GM19467 (cell line): ENCODE measurements at regions not wholly inside any gene's neighbourhood (a gene's known extent, or its start where the extent isn't known, plus 50 kb on each side); places are given as distances from the start of the nearest gene placed in this dataset.
"Not testable (repeated sequence)": the region's sequence is repeated elsewhere in the genome, so short reads cannot be mapped to it uniquely, and the experiment has no call there.

Experiments used
- ATAC-seq: cut with Tn5 transposase; IDR thresholded peaks from one replicate; pipeline ENCODE4 v1.9.1; 2021; ENCODE audit warnings: mild to moderate bottlenecking, moderate library complexity; ENCODE audit not compliant: unreplicated experiment

DNA sequence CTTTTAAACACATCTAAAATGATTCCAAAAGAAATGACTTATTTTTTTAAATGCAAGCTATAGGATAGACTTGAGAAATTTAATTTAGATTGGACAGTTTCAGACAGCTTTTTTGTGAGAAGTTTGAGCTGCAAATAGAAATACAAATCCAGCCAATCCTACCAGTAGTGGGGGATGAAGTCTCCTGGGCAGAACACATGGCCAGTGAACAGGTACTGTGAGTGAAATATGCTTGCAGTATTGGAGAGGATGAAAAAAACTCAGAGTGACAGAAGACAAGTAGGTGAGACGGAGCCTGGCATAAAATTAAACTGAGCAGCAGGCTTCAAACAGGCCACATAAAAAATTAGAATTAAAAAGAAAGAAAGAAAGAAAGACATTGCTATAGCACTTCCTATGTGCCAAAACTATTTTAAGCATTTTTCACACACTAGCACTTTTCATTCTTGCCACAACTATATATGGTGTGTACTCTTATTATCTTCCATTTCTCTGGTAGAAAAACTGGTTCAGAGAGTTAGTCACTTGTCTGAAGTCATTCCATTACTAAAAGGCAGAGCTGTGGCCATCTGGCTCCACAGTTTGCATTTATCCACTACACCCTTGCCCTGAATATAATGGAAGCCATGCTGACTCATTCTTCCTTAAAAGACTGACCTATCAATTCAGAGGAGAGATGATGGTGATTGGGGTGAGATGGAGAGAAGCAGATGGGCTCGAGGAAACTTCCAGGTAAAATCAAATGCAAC is 310.2 kb upstream of the CTNND2 start:
- ATAC-seq = no peak

DNA sequence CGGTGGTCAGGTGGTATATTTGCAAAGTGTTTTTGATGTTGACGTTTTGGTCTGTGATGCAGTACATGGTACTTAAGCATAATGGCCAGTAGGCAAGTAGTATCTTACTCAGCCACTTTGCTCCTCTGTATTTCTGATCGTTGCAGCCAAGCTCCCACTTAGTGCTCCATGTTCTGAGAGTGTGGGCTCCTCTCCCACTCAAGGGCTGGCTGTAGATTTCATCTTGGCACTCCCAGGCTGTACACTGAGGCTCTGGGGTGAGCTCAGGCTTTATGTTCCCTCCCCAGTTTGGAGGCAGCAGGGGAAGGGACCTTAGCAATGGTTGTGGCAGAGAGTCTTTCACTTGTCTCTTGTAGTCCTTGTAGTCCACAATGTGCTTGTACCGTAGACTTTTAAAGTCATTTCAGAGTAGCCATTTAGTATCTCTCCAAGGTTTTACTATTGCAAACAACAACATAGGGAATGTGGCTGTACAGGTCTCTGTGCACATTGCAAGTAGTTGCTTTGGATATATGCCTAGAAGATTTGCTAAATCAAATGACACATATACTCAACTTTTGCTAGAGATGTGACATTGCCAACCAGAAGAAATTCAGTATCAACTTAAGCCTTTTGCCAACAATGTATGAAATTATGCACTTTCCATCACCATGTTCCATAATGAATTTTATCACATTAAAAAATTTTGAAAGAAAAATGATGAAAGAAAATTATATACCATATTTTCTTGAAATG is 304.3 kb upstream of the CTNND2 start:
- no peak for ATAC-seq

DNA sequence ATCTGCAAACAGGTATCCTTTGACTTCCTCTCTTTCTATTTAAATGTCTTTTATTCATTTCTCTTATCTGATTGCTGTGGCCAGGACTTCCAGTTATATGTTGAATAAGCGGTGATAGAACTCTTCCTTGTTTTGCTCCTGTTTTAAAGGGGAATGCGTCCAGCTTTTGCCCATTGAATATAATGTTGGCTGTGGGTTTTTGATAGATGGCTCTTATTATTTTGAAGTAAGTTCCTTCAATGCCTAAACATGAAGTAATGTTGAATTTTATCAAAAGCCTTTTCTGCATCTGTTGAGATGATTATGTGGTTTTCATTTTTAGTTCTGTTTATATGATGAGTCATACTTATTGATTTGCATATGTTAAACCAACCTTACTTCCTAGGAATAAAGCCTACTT is 300.5 kb upstream of the CTNND2 start:
- ATAC-seq = no peak

DNA sequence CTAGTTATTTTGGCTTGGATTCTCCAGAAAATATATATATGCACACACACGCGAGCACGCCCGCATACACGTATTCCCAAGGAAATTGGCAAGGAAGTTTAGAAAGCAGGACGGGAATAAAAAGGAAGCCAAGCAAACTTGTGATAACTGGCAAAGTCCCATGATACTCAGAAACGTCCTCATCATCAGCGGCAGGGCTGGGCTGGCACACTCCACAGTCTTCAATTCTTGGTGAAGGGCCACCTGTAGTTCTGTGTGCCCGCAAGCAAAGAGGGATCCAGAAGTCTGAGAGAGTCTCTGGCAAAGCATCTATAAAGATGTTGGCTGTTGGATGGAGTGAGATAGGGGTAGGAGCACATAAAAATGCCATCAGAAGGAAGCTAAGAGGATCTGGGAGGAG is 289.3 kb upstream of the CTNND2 start:
- no peak for ATAC-seq

DNA sequence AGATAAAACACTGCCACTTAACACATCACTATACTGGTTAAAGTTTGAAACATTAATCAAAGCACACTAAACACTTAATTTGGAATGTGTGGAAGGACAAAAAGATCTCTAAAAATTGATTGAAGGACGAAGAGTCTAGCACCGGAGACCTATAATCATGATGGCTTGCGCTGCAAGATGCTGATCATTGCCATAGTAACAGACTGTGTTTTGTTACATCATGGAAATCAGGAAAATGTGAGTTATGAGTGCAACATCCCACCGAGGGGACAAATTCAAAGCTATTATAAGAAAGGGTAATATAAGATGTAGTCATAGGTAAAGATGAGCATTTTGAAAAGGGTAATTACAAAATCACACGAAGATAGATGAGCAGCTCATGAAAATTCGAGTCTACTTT is 278.8 kb upstream of the CTNND2 start:
- ATAC-seq = no peak

DNA sequence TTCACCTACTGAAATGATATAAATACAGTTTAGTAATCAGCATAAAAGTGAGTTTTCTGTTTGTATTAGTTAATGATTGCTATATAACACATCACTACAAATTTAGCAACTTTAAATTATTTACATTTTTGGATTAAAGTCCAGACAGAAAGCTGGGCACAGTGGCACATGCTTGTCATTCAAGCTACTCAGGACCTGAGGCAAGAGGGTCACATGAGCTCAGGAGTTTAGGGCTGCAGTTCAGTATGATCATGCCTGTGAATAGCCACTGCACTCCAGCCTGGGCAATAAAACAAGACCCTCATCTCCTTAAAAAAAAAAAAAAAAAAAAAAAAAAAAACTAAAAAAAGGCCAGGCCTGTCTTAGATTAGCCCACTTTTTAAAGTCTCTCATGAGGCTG is 273.6 kb upstream of the CTNND2 start:
- ATAC-seq = no peak

DNA sequence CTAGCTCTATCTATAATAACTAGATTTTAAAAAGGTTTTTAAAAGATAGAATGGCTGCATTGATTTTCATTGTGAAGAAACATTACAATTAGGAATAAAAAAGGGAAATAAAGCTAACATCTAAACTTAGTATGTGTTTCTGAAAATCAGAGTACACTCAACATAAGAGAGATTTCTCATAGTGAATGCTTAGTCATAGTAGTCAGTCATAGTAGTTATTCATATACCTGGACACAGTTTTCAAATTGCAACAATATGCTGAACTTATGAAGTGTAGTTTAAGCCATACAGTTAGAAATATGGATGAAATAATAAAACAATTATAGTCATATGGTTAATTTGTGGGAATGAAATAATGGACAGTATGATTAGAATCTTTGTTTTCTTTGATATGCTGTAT is 273.0 kb upstream of the CTNND2 start:
- ATAC-seq = no peak

DNA sequence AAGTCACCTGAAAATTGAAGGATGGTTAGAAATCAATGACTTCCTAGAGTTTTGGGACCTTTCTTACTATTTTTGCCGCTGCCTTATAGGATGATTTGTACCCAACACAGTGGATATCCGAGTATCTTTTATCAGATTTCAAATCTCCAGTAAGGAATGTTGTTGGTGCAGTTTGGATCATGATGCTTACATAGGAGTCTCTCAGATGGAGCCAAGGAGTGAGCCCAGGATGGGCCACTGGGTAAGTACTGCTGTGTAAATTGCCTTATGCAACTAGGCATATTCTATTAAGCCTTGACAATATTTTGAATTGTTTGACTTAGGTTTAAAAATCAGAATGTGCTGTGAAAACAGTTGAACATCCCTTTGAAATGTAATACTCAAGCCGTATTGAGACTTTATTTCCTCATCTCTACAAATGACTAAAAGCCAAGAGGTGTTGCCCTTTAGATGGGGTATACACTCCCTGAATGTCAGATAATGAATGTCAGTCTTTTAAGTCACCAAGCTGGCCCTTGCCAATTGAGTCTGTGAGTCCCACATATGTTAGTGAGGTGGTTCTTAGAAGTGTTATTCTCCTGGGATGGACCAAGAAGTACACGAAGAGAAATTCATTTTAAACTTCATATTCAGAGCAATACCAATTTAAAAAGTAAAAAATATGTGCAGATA is 271.8 kb upstream of the CTNND2 start:
- no peak for ATAC-seq

DNA sequence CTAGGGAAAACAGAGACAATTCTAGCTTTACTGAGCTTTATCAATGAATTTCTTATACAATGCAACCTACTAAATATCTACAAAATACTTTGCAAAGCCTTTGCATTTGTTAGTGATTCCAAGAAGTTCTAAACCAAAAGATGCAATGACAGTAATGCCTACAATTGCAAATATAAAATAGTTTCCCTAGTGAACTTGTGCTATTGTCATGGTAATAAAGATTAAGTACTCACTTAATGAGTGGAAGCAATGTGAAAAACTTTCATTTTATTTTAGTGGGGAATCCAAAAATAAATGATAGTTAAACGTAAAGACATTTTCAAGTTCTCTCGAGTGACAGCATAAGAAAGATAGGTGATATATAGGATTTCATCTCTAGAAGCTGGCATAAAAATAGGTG is 270.5 kb upstream of the CTNND2 start:
- no peak for ATAC-seq

DNA sequence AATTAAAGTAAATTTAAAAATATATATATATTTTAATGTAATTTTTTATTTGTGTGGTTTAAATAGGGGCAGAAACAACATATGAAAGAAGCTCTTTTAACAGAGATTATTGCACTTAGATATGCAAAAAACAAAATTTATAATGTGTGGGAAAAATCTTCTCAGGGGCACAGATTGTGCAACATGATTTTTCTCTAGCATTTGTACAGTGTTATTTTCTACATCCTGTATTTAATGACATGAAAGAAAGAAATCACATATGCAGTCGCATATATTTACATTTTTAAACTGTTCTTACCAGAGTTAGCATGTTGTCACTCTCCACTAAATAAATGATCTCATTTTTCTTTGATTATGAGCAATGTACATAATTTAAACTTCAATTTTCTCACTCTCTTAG is 265.3 kb upstream of the CTNND2 start:
- no peak for ATAC-seq

DNA sequence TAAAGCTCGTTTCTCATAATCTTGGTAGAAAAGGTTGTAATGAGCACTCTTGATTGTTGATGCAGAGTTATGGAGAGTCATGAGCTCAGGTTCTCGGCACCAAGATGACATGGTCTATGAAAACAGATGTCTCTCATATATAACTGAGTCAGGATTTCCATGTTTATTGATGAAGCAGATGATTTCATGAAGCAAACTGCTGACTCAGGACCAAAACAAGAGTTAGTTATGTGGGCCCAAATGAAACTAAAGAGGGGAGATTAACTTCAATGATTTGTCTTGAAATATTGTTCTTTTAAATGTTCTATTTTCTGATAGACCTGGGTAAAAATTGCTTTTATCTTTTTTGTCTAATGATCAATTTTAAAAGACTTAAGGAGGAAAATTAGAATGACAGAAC is 258.6 kb upstream of the CTNND2 start:
- no peak for ATAC-seq

DNA sequence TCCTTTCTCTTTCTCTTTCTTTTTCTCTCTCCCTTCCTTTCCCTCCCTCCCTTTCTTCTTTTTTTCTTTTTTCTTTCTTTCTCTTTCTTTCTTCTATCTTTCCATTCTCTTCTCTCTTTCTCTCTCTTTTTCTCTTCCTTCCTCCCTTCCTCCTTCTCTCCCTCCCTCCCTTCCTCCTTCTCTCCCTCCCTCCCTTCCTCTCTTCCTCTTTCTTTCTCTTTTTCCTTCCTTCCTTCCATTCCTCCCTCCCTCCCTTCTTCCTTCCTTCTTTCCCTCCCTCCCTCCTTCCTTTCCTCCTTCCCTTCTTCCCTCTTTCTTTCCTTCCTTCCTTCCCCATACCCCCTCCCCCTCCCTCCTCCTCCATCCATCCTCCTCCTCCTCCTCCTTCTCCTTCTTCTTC is 243.3 kb upstream of the CTNND2 start:
- ATAC-seq = no peak

DNA sequence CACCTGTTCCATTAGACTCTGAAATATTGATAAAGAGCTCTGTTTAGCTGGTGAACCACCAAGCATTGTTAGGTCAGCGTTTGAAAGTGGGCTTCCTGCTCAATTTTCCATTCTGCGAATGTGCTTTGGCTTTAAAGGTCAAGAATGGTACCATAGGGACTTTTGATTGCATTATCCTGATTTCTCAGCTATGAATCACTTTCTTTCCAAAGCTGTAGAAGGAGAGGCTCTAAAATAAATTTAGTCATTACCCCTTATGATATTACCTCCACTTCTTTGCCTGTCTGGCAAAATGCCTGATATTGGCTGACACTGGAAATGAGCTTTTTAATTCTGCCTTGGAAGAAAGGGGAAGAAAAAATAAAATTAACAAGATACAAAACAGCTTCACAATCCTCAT is 237.2 kb upstream of the CTNND2 start:
- no peak for ATAC-seq

DNA sequence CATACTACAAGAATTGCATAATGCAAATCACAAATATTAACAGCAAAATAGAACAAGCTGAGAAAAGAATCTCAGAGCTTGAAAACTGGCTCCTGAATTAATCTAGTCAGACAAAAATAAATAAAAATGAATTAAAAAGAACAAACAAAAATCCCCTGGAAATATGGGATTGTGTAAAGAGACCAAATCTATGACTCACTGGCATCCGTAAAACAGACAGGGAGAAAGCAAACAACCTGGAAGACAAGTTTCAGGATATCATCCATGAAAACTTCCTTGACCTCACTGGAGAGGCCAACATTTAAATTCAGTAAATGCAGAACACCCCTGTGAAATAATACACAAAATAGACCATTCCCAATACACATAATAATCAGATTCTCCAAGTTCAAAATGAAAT is 229.3 kb upstream of the CTNND2 start:
- no peak for ATAC-seq

DNA sequence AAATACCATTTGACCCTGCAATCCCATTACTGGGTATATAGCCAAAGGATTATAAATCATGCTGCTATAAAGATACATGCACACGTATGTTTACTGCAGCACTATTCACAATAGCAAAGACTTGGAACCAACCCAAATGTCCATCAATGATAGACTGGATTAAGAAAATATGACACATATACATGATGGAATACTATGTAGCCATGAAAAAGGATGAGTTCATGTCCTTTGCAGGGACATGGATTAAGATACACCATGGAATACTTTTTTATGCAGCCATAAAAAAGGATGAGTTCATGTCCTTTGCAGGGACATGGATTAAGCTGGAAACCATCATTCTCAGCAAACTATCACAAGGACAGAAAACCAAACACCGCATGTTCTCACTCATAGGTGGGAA is 226.8 kb upstream of the CTNND2 start:
- ATAC-seq = not testable (repeated sequence)

DNA sequence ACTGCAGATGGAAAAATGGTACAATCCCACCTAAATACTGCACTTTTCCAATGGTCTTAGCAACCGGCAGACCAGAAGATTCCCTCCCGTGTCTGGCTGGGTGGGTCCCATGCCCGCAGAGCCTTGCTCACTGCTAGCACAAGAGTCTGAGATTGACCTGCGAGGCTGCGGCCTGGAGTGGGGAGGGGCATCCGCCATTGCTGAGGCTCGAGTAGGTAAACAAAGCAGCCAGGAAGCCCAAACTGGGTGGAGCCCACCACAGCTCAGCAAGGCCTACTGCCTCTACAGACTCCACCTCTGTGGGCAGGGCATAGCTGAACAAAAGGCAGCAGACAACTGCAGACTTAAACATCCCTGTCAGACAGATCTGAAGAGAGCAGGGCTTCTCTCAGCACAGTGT is 221.6 kb upstream of the CTNND2 start:
- no peak for ATAC-seq

DNA sequence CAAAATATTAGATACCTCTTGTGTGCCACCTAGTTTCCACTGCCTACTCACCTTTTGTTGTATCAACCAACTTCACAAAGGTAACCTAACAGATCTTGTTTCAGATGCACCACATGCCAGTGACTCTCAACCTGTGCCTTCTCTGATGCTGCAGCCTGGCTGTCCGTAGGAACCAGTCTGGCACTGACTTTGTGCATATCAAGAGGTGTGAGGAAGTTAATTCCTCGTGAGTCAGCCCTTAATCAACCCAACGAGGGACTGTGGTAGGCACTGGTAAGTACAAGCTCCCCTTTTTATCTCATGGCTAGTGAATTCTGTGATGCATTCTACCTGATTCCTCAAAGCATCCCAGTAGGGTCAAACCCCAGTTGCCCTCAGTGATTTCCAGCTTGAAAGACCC is 215.4 kb upstream of the CTNND2 start:
- ATAC-seq = no peak

DNA sequence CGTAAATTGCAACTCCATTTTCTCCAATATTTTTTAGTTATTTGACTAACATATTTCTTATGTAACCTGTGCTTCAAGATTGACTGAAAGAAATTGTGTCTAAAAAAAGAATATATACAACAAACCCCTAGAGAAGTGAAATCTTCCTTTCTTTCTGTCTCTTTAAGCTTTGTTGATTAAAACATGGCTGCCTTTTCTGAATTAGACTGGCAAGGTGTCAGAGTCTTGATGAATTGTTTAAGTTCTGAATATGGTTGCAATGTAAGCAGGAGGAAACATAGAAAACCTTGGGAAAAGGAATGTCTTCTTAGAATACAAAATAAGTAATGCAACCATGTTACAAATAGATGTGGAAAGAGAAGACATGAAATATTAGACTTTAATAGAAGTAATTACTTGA is 209.8 kb upstream of the CTNND2 start:
- no peak for ATAC-seq

DNA sequence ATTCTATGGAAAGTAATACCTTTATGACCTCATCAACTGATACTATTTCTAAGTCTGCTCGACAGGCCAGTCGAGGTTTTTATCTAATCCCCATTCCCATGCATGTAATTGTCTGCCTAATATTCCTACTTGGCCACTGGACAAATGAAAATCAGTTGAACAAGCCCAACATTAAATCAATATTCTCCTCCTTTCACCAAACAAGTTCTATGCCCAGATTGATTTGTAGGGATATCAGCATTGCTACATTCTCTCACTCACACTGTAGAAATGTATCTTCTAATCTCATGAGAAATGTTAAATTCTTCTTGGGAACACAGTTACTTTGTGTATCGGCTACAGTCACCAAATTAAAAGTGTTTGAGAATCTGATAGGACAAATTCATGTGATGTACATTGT is 208.8 kb upstream of the CTNND2 start:
- ATAC-seq = no peak

DNA sequence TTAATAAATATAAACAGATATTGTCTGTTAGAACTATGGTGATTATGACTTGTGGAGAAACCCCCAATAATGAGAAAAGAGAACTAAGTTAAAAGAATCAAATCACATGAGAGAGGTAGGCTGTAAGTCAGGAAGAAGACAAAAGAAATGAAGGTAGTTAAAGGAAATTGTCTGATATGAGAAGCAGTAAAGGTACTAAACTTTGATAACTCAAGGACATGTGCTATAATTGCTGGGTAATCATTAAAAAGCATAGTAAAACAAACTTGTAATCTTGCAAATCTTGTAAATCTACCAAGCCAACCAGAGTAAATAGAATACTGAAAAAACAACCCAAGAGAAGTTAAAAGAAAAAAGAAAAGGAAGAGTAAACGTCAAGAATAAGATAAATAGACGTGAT is 207.0 kb upstream of the CTNND2 start:
- ATAC-seq = no peak

DNA sequence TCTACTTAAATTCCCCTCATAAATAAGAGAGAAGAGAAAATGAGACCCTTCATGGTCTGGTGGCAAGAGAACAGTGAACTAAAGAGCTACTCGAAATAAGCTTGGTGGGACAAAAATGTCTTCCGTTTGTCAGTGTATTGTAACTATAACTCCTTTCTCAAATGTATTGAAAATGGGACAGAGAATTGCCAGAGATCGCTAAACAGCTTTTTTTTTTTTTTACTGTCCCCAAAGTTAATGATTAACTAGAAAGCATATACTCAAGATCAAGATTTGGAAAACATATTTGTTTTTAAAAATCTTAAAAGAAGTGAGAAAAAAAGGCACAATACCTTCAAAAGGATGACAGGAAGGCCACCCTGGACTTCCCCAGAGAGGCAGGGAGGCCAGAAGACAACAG is 206.4 kb upstream of the CTNND2 start:
- no peak for ATAC-seq

DNA sequence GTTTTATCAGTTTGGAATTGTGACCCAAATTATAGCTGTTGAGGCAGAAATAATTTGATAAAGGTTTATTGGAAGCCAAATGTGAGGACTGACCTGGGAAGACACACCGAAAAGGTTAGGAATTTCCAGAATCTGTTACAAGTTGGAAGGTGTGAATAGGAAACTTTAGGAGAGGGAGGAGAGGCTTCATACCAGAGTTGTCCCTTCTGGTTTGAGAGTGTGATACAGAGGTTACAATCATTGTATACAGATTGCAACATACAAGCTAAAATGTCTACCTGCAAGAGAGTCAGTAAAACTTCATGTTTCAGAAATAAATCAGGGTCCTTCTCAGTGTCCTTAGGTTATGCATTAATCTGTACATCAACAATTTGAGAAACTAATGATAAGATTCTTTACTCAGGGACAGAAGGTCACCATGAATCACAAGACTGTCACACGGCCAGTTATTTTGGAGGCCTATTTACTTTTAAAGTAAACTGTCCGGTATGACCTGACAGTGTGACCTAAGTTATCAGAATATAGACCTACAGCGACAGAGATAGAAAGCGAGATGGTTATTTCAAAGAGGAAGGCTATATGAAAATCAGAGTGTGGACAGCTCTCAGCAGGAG is 204.9 kb upstream of the CTNND2 start:
- no peak for ATAC-seq
